ENCODE measurements at regions not wholly inside any gene's neighbourhood (a gene's known extent, or its start where the extent isn't known, plus 50 kb on each side); places are given as distances from the start of the nearest gene placed in this dataset.
"Not testable (repeated sequence)": the region's sequence is repeated elsewhere in the genome, so short reads cannot be mapped to it uniquely, and the experiment has no call there.

GRCh38 chr2:208799397-208799796 is 392.8 kb downstream of the PTH2R start:
- intact Hi-C loops (cut with micrococcal nuclease), result no loop called here

- intact Hi-C loops (cut with micrococcal nuclease), result not testable (repeated sequence)
Measured at GRCh38 chr2:208800887-208801286, 394.3 kb downstream of the PTH2R start.

GRCh38 chr2:208807756-208808155 is 401.2 kb downstream of the PTH2R start:
- intact Hi-C loops (cut with micrococcal nuclease), result no loop called here

- intact Hi-C loops (cut with micrococcal nuclease), result not testable (repeated sequence)
Measured at GRCh38 chr2:208811885-208812284, 405.3 kb downstream of the PTH2R start.

GRCh38 chr2:208819190-208819589 is 412.6 kb downstream of the PTH2R start:
- intact Hi-C loops (cut with micrococcal nuclease), result no loop called here

- intact Hi-C loops (cut with micrococcal nuclease), result no loop called here
Measured at GRCh38 chr2:208820014-208820688, 413.6 kb downstream of the PTH2R start.

- intact Hi-C loops (cut with micrococcal nuclease), result no loop called here
Measured at GRCh38 chr2:208827109-208827508, 420.5 kb downstream of the PTH2R start.

- intact Hi-C loops (cut with micrococcal nuclease), result no loop called here
Measured at GRCh38 chr2:208827549-208828221, 421.1 kb downstream of the PTH2R start.

GRCh38 chr2:208830203-208830602 is 423.6 kb downstream of the PTH2R start:
- intact Hi-C loops (cut with micrococcal nuclease), result no loop called here

- intact Hi-C loops (cut with micrococcal nuclease), result no loop called here
Measured at GRCh38 chr2:208847651-208848050, 441.1 kb downstream of the PTH2R start.

- intact Hi-C loops (cut with micrococcal nuclease), result no loop called here
Measured at GRCh38 chr2:208854717-208855116, 448.1 kb downstream of the PTH2R start.

- intact Hi-C loops (cut with micrococcal nuclease), result no loop called here
Measured at GRCh38 chr2:208867374-208867773, 460.8 kb downstream of the PTH2R start.

GRCh38 chr2:208872591-208872990 is 466.0 kb downstream of the PTH2R start:
- intact Hi-C loops (cut with micrococcal nuclease), result no loop called here

- intact Hi-C loops (cut with micrococcal nuclease), result loop anchor here (5.0 kb wide), 1 partner anchor 43 kb away; no protein-coding TSS in a partner anchor
Measured at GRCh38 chr2:208879666-208880065, 473.1 kb downstream of the PTH2R start.

GRCh38 chr2:208880171-208880570 is 473.6 kb downstream of the PTH2R start:
- intact Hi-C loops (cut with micrococcal nuclease), result no loop called here

- intact Hi-C loops (cut with micrococcal nuclease), result no loop called here
Measured at GRCh38 chr2:208890486-208890885, 483.9 kb downstream of the PTH2R start.

- intact Hi-C loops (cut with micrococcal nuclease), result no loop called here
Measured at GRCh38 chr2:208892203-208892602, 485.6 kb downstream of the PTH2R start.

- intact Hi-C loops (cut with micrococcal nuclease), result no loop called here
Measured at GRCh38 chr2:208906330-208906729, 499.7 kb downstream of the PTH2R start.

- intact Hi-C loops (cut with micrococcal nuclease), result no loop called here
Measured at GRCh38 chr2:208915401-208915800, 508.4 kb upstream of the MAP2 start.

- intact Hi-C loops (cut with micrococcal nuclease), result no loop called here
Measured at GRCh38 chr2:208916881-208917280, 507.0 kb upstream of the MAP2 start.

GRCh38 chr2:208921358-208921757 is 502.5 kb upstream of the MAP2 start:
- intact Hi-C loops (cut with micrococcal nuclease), result loop anchor here (5.0 kb wide), 1 partner anchor 44 kb away; no protein-coding TSS in a partner anchor

GRCh38 chr2:208927867-208928266 is 496.0 kb upstream of the MAP2 start:
- intact Hi-C loops (cut with micrococcal nuclease), result no loop called here

Measured in T-helper 1 cell treated with Interleukin-12 subunit alpha and Interleukin-12 subunit beta and Interleukin-4 antibody, amounts not matched to agents 30 ng/mL and 1 ng/mL, for 36 hours (primary cell).